AG04449 (cell line): ENCODE measurements at regions not wholly inside any gene's neighbourhood (a gene's known extent, or its start where the extent isn't known, plus 50 kb on each side); places are given as distances from the start of the nearest gene placed in this dataset.

ENCODE experiments used
- CTCF ChIA-PET: fragments of 350-600 bp; formaldehyde crosslinking; extraction: SDS; loops from one replicate; lab custom pipeline; 2021; ENCODE audit warnings: antibody characterized with exemption; lab: Yijun Ruan, JAX
- POLR2A ChIA-PET: fragments of 400-600, 350-600 bp; formaldehyde crosslinking; extraction: SDS; loops from one replicate; lab custom pipeline; 2020; ENCODE audit warnings: antibody characterized with exemption, inconsistent platforms; lab: Yijun Ruan, JAX
- DNase-seq: peaks from one replicate; pipeline ENCODE4 v3.0.0-alpha.2; 2010; ENCODE audit warnings: low read depth, low spot score
- H3K4me3 ChIP-seq: 2 replicates; pipeline ENCODE4 v1.5.1; 2011; ENCODE audit warnings: low read depth, mild to moderate bottlenecking, control low read depth, low read length
- TF ChIP-seq, protein P1 (sequence below): IDR thresholded peaks from one replicate; pipeline ENCODE4 v1.5.1; 2011; ENCODE audit warnings: mild to moderate bottlenecking, moderate library complexity, low read length, control low read depth, inconsistent platforms; ENCODE audit not compliant: insufficient read depth; ENCODE audit errors: missing control alignments

DNA sequence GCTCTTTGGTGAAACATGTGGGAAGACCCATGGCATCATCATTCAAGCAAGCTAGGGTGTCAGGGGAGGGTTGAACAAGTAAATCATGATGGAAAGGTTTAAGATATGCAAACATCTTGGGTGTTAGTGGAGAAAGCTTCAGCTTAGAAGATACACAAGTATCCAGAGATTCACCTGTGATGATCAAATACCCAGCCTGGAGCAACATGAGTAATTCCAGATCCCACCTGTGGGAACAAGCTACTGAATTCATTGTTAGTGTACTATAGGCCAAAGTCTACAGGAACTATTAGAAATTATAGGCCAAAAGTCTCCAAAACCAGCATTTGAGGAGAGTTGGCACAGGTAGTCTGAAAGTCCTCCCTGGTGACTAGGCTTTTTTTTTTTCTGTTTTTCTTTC lies 499.9 kb downstream of the NUF2 start:
- DNase-seq = no peak
- ChIA-PET POLR2A (no interaction called here), CTCF (interaction anchor here (0.6 kb wide), 1 partner anchor 37 kb away, joined by 3 read pairs; no protein-coding TSS in a partner anchor)
- no peak overlapping the region for H3K4me3 ChIP-seq
- TF ChIP-seq, protein P1, sequence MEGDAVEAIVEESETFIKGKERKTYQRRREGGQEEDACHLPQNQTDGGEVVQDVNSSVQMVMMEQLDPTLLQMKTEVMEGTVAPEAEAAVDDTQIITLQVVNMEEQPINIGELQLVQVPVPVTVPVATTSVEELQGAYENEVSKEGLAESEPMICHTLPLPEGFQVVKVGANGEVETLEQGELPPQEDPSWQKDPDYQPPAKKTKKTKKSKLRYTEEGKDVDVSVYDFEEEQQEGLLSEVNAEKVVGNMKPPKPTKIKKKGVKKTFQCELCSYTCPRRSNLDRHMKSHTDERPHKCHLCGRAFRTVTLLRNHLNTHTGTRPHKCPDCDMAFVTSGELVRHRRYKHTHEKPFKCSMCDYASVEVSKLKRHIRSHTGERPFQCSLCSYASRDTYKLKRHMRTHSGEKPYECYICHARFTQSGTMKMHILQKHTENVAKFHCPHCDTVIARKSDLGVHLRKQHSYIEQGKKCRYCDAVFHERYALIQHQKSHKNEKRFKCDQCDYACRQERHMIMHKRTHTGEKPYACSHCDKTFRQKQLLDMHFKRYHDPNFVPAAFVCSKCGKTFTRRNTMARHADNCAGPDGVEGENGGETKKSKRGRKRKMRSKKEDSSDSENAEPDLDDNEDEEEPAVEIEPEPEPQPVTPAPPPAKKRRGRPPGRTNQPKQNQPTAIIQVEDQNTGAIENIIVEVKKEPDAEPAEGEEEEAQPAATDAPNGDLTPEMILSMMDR = no peak

DNA sequence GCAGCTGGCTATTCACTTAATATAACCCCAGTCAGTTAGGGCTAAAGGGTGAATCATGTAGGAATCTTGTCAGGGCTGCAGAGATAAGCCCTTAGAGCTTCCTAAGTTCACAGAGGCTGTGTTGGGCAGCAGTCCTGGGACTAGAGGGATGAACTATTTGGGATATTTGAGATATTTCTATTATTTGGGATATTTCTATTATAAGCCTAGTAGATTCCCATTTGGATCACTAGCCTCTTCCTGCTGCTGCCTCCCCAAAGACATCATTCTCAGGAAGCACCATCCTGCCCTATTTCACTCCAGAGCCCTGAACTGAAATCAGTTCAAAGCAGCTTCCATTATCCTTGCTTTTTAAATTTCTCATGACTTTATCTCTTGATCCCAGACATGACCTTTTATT lies 501.3 kb downstream of the NUF2 start:
- CTCF ChIA-PET = no interaction called here
- POLR2A ChIA-PET = interaction anchor here (0.6 kb wide), 1 partner anchor 563 kb away, joined by 4 read pairs; no protein-coding TSS in a partner anchor
- TF ChIP-seq, protein P1 = no peak

DNA sequence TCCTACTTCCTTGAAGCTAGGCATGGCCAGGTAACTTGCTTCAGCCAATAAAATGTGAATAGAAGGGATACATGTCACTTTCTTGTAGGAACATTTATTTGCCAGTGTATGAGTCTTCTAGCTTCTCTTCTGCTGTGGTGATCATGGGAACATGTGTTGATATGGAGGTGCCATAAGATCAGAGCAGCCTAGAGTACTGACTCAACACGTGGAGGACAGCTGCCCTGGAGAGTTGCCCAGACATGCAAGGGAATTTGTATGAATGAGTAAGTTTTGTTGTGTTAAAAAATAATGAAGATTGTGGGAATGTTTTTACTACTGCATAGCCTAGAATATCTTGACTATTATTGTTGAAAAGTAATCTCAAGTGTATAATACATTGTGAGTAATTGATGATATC lies 502.3 kb downstream of the NUF2 start:
- POLR2A ChIA-PET = no interaction called here
- TF ChIP-seq, protein P1 = no peak
- CTCF ChIA-PET = no interaction called here
- no peak overlapping the region for H3K4me3 ChIP-seq
- DNase-seq = peak; percentile 71

More for the DNA sequence above, 501.3 kb downstream of the NUF2 start:
- no peak overlapping the region for H3K4me3 ChIP-seq
- no peak for DNase-seq

DNA sequence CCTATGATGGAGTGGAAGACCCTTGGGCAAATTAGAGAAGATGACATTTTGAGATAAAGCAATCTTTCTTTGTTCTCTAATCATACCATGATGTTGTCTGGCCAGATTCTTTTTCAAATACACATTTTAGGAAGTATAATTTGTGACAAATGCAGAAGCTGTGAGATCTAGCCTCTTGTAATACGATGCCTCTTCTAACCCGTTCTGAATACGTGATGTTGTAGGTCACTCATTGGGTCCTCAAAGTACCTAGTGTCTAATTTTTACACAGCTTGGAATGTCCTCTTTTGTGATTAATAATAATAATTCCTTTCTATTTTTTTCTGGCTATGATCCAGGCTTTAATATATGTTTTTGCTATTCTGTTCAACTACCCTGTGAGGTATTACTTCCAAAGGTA lies 502.7 kb downstream of the NUF2 start:
- CTCF ChIA-PET = no interaction called here
- TF ChIP-seq, protein P1 = no peak
- DNase-seq = no peak
- POLR2A ChIA-PET = no interaction called here
- H3K4me3 ChIP-seq = no peak overlapping the region

DNA sequence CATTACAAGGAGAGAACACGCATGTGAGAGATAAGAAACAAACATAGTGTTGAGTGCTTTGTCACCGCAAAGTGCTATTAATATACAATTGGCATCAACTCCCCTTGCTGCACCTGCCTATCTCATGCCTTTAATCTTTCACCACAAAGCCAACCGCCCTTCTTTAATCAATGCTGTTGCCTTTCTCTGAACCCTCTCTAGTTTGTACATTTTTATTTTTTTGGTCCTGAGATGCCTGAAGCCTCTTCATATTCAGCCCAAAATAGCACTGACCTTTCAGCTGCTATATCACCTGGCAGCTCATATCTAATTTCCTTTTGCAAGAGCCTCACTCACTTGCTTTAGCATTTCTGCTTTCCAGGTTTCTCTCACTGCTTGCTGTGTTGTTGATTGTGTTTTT lies 504.7 kb downstream of the NUF2 start:
- no peak overlapping the region for H3K4me3 ChIP-seq
- TF ChIP-seq, protein P1 = no peak
- ChIA-PET CTCF (no interaction called here), POLR2A (no interaction called here)
- no peak for DNase-seq

DNA sequence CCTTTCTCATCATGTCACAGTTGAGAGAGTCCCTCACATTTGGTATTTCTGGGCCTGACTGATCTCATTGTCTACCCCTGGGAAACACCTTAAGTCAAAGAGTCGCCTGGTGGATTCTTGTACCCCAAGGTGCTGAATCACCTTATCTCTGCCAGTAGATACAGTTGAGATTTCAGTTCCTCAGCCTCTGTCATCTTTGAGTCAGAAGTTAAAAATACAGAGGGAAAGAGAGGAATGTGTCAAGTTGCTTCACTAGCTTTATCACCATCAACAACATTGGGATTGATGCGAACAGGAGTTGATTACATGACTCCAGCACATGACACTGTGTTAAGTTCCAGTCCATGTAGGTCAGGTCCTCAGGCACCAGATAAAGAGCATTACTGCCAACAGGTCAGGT lies 513.0 kb downstream of the NUF2 start:
- no peak for DNase-seq
- TF ChIP-seq, protein P1 = no peak
- POLR2A ChIA-PET = no interaction called here
- H3K4me3 ChIP-seq = no peak overlapping the region
- CTCF ChIA-PET = no interaction called here
